CD8-positive, alpha-beta memory T cell (primary cell): ENCODE measurements at regions not wholly inside any gene's neighbourhood (a gene's known extent, or its start where the extent isn't known, plus 50 kb on each side); places are given as distances from the start of the nearest gene placed in this dataset.
"Not testable (repeated sequence)": the region's sequence is repeated elsewhere in the genome, so short reads cannot be mapped to it uniquely, and the experiment has no call there.

ENCODE experiments used
- CTCF ChIA-PET: fragments of 350-600 bp; sonication (Branson Sonifier 250); formaldehyde crosslinking; loops from one replicate; lab custom pipeline; 2021; ENCODE audit warnings: antibody characterized with exemption; lab: Charles Lee
- POLR2A ChIA-PET: fragments of 350-600 bp; sonication (Branson Sonifier 250); formaldehyde crosslinking; loops from one replicate; lab custom pipeline; 2021; ENCODE audit warnings: antibody characterized with exemption; lab: Charles Lee
- DNase-seq, 5 donors: peaks; one replicate each; pipeline versions ENCODE4 v3.0.0 to v3.0.0-alpha.2; 2020 to 2022; ENCODE audit warnings: mixed read lengths in 1 of 5
- H3K27ac ChIP-seq: one replicate; pipeline ENCODE4 v1.7.0; 2013; ENCODE audit warnings: low read depth, mild to moderate bottlenecking, low read length, moderate library complexity
- H3K27me3 ChIP-seq: 2 replicates; pipeline ENCODE4 v1.7.0; 2013; ENCODE audit warnings: low read length, mild to moderate bottlenecking; ENCODE audit not compliant: insufficient read depth, poor library complexity, severe bottlenecking
- H3K36me3 ChIP-seq: 2 replicates; pipeline ENCODE4 v1.7.0; 2013; ENCODE audit warnings: mild to moderate bottlenecking, low read length, moderate library complexity; ENCODE audit not compliant: insufficient read depth
- H3K4me1 ChIP-seq: 2 replicates; pipeline ENCODE4 v1.7.0; 2013; ENCODE audit warnings: mild to moderate bottlenecking, low read length, moderate library complexity; ENCODE audit not compliant: insufficient read depth
- H3K4me3 ChIP-seq: 2 replicates; pipeline ENCODE4 v1.7.0; 2013; ENCODE audit warnings: mild to moderate bottlenecking, low read length
- H3K9me3 ChIP-seq: 2 replicates; pipeline ENCODE4 v1.7.0; 2013; ENCODE audit warnings: mild to moderate bottlenecking, low read length
- H3K27ac Mint-ChIP-seq, 8 donors: one replicate each; pipeline ENCODE4 v1.8.0; 2020 to 2021; ENCODE audit warnings: mixed read lengths in 8 of 8, mild to moderate bottlenecking in 6 of 8, inconsistent platforms in 3 of 8, moderate library complexity in 3 of 8
- H3K27me3 Mint-ChIP-seq, 2 donors: one replicate each; pipeline ENCODE4 v1.8.0; 2020 to 2021; ENCODE audit warnings: mixed read lengths in 2 of 2, mild to moderate bottlenecking in 1 of 2, moderate library complexity in 1 of 2
- H3K36me3 Mint-ChIP-seq, 3 donors: one replicate each; pipeline ENCODE4 v1.8.0; 2020 to 2021; ENCODE audit warnings: mixed read lengths in 3 of 3, inconsistent platforms in 1 of 3, mild to moderate bottlenecking in 1 of 3
- H3K4me1 Mint-ChIP-seq, 3 donors: one replicate each; pipeline ENCODE4 v1.8.0; 2020 to 2021; ENCODE audit warnings: mixed read lengths in 3 of 3, inconsistent platforms in 1 of 3, mild to moderate bottlenecking in 1 of 3
- H3K4me3 Mint-ChIP-seq, 7 donors: one replicate each; pipeline ENCODE4 v1.8.0; 2020 to 2021; ENCODE audit warnings: mixed read lengths in 7 of 7, mild to moderate bottlenecking in 6 of 7, moderate library complexity in 4 of 7, inconsistent platforms in 2 of 7
- H3K9me3 Mint-ChIP-seq, 5 donors: one replicate each; pipeline ENCODE4 v1.8.0; 2020 to 2022; ENCODE audit warnings: mixed read lengths in 5 of 5, mild to moderate bottlenecking in 3 of 5, moderate library complexity in 2 of 5, inconsistent platforms in 1 of 5

DNA sequence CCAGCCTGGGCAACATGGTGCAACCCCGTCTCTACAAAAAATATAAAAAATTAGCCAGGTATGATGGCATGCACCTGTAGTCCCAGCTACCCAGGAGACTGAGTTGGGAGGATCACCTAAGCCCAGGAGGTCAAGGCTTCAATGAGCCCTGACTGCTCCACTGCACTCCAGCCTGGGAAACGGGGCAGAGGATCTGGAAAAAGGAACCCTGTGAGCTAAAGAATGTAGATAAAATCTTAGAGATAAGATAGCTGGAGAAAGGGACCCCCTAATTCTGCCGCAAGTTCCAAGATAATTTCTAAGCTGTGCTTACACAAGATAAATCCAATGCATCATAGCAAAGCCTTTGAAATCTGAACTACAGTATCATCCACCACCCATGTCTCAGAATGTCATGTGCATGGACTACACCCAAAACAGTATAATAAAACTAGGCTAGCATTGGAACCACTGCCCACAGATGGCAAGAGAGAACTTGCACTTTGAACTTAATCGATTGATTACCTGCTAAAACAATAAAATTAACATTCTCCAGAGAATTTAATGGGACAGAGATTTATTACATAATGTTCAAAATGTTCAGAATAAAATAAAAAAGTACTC is 99.9 kb downstream of the TRIM42 start:
- H3K4me1 ChIP-seq, result no peaks in the 10 kb centered on the region
- no peaks in the 10 kb centered on the region for H3K9me3 ChIP-seq
- no peaks in the 10 kb centered on the region for H3K36me3 ChIP-seq
- H3K27ac Mint-ChIP-seq, result no peak overlapping the region
- no peak overlapping the region for H3K27ac ChIP-seq
- ChIA-PET CTCF (no interaction called here), POLR2A (no interaction called here)
- H3K4me1 Mint-ChIP-seq, result no peaks in the 10 kb centered on the region
- peaks cover 0 to 13% (median 3%) of the 10 kb centered on the region in 5 donors for H3K9me3 Mint-ChIP-seq
- no peak overlapping the region for H3K4me3 ChIP-seq
- no peak for DNase-seq
- no peak overlapping the region for H3K4me3 Mint-ChIP-seq
- H3K27me3 ChIP-seq, result no peaks in the 10 kb centered on the region
- H3K27me3 Mint-ChIP-seq, result peaks cover 7 to 15% of the 10 kb centered on the region in 2 donors
- peaks cover 0 to 5% (median 0%) of the 10 kb centered on the region in 3 donors for H3K36me3 Mint-ChIP-seq

DNA sequence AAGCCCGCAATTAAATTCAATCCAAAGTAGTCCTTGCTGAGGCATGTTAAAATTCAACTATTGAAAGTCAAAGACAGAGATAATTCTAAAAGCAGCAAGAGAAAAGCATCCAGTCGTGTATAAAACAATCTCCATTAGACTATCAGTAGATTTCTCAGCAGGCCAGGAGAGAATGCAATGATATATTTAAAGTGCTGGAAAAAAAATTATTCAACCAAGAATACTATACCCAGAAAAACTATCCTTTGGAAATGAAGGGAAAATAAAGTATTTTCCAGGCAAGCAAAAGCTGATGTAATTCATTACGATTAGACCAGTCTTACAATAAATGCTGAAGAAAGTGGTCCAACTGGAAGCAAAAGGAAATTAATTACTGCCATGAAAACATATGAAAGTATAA is 113.5 kb downstream of the TRIM42 start:
- CTCF ChIA-PET, result no interaction called here
- Histone ChIP-seq H3K27ac (no peak overlapping the region), H3K4me3 (no peak overlapping the region), H3K4me1 (no peaks in the 10 kb centered on the region), H3K9me3 (no peaks in the 10 kb centered on the region), H3K36me3 (no peaks in the 10 kb centered on the region), H3K27me3 (no peaks in the 10 kb centered on the region)
- no peaks in the 10 kb centered on the region for H3K36me3 Mint-ChIP-seq
- H3K27ac Mint-ChIP-seq, result no peak overlapping the region
- DNase-seq, result no peak
- H3K9me3 Mint-ChIP-seq, result peaks cover 11 to 22% (median 20%) of the 10 kb centered on the region in 5 donors
- H3K4me1 Mint-ChIP-seq, result no peaks in the 10 kb centered on the region
- H3K27me3 Mint-ChIP-seq, result peaks cover 0 to 7% of the 10 kb centered on the region in 2 donors
- POLR2A ChIA-PET, result no interaction called here
- H3K4me3 Mint-ChIP-seq, result no peak overlapping the region

DNA sequence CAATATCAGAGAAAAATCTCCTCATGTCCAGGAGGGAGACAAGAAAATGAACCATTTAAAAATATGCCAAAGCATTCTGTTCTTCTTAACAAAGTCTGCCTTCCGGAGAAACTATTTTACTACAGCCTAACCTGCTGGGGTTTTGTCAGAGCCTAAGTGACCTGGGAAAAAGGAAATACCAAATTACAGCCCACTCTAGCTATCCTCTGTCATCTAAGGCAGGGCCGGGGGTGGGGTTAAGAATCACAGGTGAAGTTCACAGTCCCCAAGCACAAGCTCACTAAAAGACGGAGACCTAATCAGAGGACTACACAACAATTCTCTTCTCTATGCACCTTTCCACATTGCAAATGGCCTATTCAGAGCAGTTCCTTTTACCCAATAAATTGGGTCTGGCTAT is 116.6 kb downstream of the TRIM42 start:
- CTCF ChIA-PET, result no interaction called here
- H3K27ac ChIP-seq, result no peak overlapping the region
- no peak overlapping the region for H3K4me3 ChIP-seq
- no peaks in the 10 kb centered on the region for H3K36me3 Mint-ChIP-seq
- H3K27me3 ChIP-seq, result no peaks in the 10 kb centered on the region
- no peaks in the 10 kb centered on the region for H3K36me3 ChIP-seq
- H3K27ac Mint-ChIP-seq, result no peak overlapping the region
- H3K4me1 Mint-ChIP-seq, result no peaks in the 10 kb centered on the region
- H3K4me1 ChIP-seq, result no peaks in the 10 kb centered on the region
- H3K9me3 Mint-ChIP-seq, result peaks cover 10 to 32% (median 19%) of the 10 kb centered on the region in 5 donors
- no peaks in the 10 kb centered on the region for H3K9me3 ChIP-seq
- POLR2A ChIA-PET, result no interaction called here
- no peak overlapping the region for H3K4me3 Mint-ChIP-seq
- DNase-seq, result no peak
- no peaks in the 10 kb centered on the region for H3K27me3 Mint-ChIP-seq

DNA sequence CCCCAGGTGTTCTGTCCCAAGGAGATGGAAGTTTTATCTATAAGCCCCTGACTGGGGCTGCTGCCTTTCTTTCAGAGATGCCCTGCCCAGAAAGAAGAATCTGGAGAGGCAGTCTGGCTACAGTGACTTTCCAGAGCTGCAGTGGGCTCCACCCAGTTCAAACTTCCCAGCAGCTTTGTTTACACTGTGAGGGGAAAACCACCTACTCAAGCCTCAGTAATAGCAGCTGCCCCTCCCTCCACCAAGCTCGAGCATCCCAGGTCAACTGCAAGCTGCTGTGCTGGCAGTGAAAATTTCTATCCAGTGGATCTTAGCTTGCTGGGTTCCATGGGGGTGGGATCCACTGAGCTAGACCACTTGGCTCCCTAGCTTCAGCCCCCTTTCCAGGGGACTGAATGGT is 125.0 kb downstream of the TRIM42 start:
- POLR2A ChIA-PET, result not testable (repeated sequence)

DNA sequence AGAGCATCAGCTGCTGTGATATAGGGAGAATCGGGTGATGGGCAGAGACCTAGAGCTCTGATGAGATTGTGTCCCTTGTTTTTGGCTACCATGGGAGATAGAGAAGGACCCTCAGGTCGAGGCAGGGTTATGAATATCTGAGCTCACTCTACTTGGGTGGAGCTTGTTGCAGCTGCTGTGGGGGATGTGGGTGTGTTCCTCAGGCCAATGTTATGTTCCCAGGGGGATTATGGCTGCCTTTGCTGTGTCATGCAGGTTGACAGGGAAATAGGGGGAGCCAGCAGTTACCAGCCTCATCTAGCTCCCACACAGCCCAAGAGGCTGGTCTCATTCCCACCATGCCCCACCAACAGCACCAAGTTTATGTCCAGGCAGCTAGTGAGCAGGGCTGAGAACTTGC is 131.5 kb downstream of the TRIM42 start:
- H3K4me1 Mint-ChIP-seq, result no peaks in the 10 kb centered on the region
- ChIA-PET CTCF (no interaction called here), POLR2A (no interaction called here)
- peaks cover 0 to 2% (median 0%) of the 10 kb centered on the region in 3 donors for H3K36me3 Mint-ChIP-seq
- no peak overlapping the region for H3K4me3 Mint-ChIP-seq
- H3K27ac ChIP-seq, result no peak overlapping the region
- no peaks in the 10 kb centered on the region for H3K27me3 ChIP-seq
- H3K36me3 ChIP-seq, result no peaks in the 10 kb centered on the region
- H3K4me1 ChIP-seq, result no peaks in the 10 kb centered on the region
- H3K27me3 Mint-ChIP-seq, result peaks cover 14 to 24% of the 10 kb centered on the region in 2 donors
- no peaks in the 10 kb centered on the region for H3K9me3 ChIP-seq
- DNase-seq, result no peak
- peaks cover 11 to 23% (median 15%) of the 10 kb centered on the region in 5 donors for H3K9me3 Mint-ChIP-seq
- H3K27ac Mint-ChIP-seq, result no peak overlapping the region
- no peak overlapping the region for H3K4me3 ChIP-seq

More for the DNA sequence above, 125.0 kb downstream of the TRIM42 start:
- H3K4me1 ChIP-seq, H3K9me3 ChIP-seq, H3K4me3 ChIP-seq, H3K4me1 Mint-ChIP-seq, H3K36me3 Mint-ChIP-seq, CTCF ChIA-PET, DNase-seq, H3K27me3 ChIP-seq, H3K27ac ChIP-seq, H3K27ac Mint-ChIP-seq, H3K27me3 Mint-ChIP-seq, H3K4me3 Mint-ChIP-seq, H3K36me3 ChIP-seq: not testable (repeated sequence)
- H3K9me3 Mint-ChIP-seq, result peaks cover 12 to 37% (median 29%) of the 10 kb centered on the region in 5 donors

DNA sequence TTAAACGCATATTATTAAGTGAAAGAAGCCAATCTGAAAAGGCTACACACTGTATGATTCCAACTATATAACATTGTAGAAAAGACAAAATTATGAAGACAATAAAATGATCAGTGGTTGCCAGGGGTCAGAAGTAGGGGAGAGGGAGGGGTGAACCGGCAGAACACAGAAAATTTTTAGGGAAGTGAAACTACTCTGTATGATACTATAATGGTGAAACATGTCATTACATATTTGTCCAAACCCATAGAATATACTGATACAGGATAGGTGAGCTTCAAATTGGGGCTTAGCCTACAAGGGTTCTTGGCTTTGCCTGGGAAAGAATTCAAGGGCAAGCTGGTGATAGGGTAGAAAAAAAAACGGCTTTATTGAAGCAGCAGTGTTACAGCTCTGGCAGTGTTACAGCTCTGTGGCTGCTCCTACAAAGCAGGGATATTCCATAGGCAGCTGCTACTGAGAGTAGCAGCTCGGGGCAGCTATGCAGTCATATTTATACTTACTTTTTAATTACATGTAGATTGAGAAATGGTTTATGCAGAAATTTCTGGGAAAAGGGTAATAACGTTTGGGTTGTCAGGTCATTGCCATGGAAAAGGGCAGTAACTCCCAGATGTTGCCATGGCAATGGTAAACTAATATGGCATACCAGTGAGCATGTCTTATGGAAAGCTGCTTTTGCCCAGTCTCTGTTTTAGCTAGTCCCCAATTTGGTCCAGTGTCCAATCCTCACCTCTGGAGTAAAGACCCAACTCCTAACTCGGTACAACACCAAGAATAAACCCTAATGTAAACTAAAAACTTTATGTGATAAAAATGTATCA is 125.1 kb upstream of the SLC25A36 start:
- no peak overlapping the region for H3K4me3 ChIP-seq
- DNase-seq, result no peak
- no peaks in the 10 kb centered on the region for H3K27me3 ChIP-seq
- no peaks in the 10 kb centered on the region for H3K9me3 ChIP-seq
- Mint-ChIP-seq H3K4me1 (no peaks in the 10 kb centered on the region), H3K4me3 (no peak overlapping the region), H3K36me3 (no peaks in the 10 kb centered on the region), H3K27ac (no peak overlapping the region), H3K9me3 (peaks cover 6 to 17% (median 8%) of the 10 kb centered on the region in 5 donors), H3K27me3 (peaks cover 2 to 4% of the 10 kb centered on the region in 2 donors)
- ChIA-PET POLR2A (no interaction called here), CTCF (interaction anchor here (1.0 kb wide), 1 partner anchor 32 kb away, joined by 3 read pairs; no protein-coding TSS in a partner anchor)
- H3K36me3 ChIP-seq, result no peaks in the 10 kb centered on the region
- H3K27ac ChIP-seq, result no peak overlapping the region
- H3K4me1 ChIP-seq, result no peaks in the 10 kb centered on the region

DNA sequence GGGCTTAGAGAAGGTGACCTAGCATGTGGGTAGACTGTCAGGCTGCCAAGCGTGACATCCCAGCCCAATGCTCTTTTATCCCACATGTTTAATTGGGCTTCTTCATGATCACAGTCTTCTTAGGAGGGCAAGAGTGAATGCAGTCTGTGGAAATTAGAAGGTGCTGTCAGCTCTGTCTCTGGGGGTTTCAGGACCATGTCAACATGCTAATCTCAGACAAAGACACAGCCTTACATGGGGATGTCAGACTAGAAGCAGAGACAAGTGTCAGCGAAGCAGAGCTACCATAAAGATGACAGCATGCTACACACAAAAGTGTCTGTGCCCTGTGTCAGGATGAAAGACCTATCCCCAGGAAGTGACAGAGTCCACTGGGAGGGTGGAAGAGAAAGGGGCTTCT is 120.1 kb upstream of the SLC25A36 start:
- H3K27ac Mint-ChIP-seq, result peak overlapping the region in 1 of 8 donors; percentile 33
- no peak overlapping the region for H3K27ac ChIP-seq
- H3K36me3 Mint-ChIP-seq, result no peaks in the 10 kb centered on the region
- ChIA-PET POLR2A (no interaction called here), CTCF (no interaction called here)
- H3K27me3 Mint-ChIP-seq, result peaks cover 0 to under 1% of the 10 kb centered on the region in 2 donors
- no peak for DNase-seq
- no peaks in the 10 kb centered on the region for H3K4me1 Mint-ChIP-seq
- no peaks in the 10 kb centered on the region for H3K9me3 ChIP-seq
- H3K9me3 Mint-ChIP-seq, result peaks cover 0 to 5% (median 0%) of the 10 kb centered on the region in 5 donors
- no peaks in the 10 kb centered on the region for H3K36me3 ChIP-seq
- no peaks in the 10 kb centered on the region for H3K4me1 ChIP-seq
- no peaks in the 10 kb centered on the region for H3K27me3 ChIP-seq
- no peak overlapping the region for H3K4me3 ChIP-seq
- H3K4me3 Mint-ChIP-seq, result no peak overlapping the region

DNA sequence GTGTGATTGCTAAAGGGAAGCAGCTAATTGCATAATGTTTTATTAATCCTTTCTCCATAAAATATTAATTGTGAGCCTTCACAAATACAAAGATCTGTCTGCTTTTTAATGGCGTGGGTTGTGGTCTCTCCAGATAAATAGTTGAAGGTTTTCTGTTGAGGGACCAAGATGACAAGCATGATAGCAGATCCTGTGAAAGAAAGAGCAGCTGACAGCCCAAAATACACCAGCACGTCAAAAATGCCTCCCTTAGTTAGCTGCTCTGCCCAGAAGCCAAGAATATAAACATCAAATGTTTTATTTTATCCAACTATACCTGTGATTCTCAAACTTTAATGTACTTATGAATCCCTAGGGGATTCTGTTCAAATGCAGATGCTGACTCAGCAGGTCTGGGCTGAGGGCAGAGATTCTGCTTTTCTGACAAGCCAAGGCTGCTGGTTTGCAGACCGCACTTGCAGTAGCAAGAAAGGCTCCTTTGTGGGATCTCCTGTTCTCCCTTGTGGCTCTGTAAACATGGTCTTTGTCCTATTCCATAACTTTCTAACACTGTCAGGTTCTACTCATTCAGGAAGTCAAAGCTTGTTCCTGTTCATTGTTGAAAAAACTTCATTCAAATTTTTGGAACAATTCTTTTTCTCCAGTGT is 119.1 kb upstream of the SLC25A36 start:
- no peaks in the 10 kb centered on the region for H3K4me1 ChIP-seq
- Mint-ChIP-seq H3K27ac (no peak overlapping the region), H3K4me1 (no peaks in the 10 kb centered on the region), H3K4me3 (no peak overlapping the region), H3K27me3 (no peaks in the 10 kb centered on the region), H3K36me3 (no peaks in the 10 kb centered on the region), H3K9me3 (peaks cover 0 to 5% (median 0%) of the 10 kb centered on the region in 5 donors)
- ChIA-PET CTCF (no interaction called here), POLR2A (no interaction called here)
- DNase-seq, result no peak
- H3K27ac ChIP-seq, result no peak overlapping the region
- no peaks in the 10 kb centered on the region for H3K27me3 ChIP-seq
- no peaks in the 10 kb centered on the region for H3K36me3 ChIP-seq
- H3K4me3 ChIP-seq, result no peak overlapping the region
- no peaks in the 10 kb centered on the region for H3K9me3 ChIP-seq
